NCI-H748 treated with DMSO at 0.1 percent for 48 hours (cell line): ENCODE measurements at regions not wholly inside any gene's neighbourhood (a gene's known extent, or its start where the extent isn't known, plus 50 kb on each side); places are given as distances from the start of the nearest gene placed in this dataset.

ENCODE experiments used
- DNase-seq: peaks from one replicate; lab custom pipeline; 2025; lab: John Stamatoyannopoulos, UW

DNA sequence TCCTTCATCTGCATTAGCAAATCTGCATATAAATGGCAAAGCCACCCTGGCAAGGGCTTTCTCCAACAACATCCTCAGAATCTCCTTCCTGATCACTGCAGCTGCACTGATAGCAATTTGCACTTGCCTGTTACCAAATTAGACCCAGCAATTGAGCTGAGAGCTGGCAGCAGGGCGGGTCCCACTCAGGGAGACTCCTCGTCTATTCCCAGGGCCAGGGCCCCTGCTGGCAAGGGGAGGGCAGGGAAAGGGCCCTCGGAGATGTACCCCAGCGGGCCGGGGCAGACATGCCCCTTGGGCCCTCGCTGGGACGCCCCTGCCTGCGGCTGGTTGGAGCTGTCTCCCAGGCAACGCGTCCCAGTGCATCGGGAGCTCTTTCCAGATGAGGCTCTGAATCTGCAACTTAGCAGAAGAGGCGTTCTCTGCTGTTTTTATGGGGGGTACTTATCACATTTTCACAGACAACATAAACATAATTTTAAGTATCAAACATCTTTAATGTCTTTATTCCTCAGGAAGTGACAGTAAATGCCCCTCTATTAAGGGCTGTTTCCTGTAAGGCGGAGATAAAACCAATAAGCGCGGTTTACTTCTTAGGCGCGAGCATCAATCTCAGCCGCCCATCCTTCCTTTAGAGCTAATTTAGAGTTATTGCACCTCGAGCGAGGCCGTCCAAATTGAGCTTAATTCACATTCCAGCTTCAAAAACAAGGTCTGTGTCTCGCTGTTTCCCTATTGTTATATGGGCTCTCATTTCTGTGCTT is 249.0 kb upstream of the PPP2R2D start:
- peak; percentile 7 for DNase-seq

DNA sequence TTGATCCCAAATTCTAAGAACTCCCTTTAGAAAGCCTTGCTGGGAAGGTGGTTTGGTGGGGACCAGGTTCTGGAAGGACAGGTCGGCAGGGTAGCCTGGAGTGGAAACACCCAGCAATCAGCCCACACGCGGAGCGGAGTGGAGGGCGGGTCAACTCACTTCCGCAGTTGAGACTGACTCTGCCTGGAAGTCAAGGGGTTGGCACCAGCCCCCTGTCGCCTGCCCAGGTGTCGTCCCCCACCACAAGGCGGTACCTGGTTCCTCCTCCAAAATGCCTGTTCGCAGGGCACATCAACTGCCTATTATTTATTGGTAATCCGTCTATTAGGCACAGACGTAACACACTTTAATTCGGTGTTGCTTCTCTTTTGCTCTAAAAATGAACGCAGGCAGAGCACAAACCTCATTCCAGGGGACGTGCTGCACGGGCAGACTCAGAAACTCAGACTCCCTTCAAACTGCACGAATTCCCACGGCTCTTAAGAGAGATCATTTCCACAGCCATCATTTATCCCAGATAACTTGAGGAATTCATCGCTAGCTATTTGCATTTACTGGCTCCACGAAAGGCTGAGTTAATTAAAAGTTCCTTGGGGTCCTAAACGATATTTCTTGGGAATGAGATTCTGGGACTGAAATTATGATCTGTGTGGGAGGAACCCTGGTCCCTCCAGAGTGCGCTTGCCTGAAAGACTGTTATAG is 248.2 kb upstream of the PPP2R2D start:
- peak; percentile 3 for DNase-seq

DNA sequence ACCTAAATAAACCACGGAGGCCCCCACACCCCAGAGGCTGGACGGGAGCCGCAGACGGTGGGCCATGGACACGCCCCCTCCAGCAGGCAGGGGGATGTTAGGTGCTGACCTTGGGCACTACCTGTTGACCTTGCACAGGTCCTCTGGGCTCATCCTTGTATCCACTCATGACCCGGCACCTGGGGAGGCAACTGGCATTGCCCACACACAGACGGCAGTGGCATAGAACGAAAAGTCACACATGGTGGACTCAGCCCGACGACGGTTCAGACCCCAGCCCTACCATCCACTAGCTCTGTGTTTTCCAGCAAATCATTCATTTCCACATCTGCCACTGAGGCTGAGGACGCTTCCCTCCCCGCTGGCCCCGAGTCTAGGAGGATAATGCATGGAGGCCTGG is 247.7 kb upstream of the PPP2R2D start:
- no peak for DNase-seq

DNA sequence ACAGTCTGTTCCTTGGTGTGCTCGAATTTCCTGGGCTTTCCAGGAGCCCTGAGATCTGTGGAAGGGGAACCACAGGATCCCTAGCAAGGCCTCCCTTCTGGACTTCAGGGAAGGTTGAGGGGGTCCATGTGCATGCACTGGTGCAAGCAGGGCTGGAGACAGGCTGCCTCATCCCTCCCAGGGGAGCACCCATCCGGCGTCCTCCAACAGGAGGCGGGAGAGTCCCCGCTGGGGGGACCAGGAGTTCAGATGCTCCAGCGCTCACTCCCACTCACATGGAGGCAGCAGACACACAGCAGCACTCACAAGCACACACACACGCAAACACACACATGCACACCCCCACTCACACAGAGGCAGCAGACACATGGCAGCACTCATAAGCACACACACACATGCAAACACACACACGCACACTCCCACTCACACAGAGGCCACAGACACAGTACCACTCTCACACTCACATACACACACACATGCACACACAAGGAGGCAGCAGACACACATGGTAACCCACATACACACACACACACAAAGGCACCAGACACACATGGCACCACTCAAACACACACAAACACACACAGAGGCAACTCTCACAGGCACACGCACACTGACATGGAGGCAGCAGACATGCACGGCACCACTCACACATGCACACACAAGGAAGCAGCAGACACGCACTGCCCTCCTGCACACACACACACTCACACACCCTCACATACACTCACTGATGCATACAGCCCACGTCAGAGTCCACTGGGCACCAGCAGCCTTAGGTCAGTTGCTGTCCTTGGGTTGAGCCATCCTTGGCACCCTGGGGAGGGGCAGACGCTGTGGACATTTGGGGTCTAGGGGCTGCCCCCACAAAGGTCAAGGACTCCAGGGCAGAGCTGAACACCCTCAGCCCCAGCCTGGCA is 247.0 kb upstream of the PPP2R2D start:
- DNase-seq: no peak

DNA sequence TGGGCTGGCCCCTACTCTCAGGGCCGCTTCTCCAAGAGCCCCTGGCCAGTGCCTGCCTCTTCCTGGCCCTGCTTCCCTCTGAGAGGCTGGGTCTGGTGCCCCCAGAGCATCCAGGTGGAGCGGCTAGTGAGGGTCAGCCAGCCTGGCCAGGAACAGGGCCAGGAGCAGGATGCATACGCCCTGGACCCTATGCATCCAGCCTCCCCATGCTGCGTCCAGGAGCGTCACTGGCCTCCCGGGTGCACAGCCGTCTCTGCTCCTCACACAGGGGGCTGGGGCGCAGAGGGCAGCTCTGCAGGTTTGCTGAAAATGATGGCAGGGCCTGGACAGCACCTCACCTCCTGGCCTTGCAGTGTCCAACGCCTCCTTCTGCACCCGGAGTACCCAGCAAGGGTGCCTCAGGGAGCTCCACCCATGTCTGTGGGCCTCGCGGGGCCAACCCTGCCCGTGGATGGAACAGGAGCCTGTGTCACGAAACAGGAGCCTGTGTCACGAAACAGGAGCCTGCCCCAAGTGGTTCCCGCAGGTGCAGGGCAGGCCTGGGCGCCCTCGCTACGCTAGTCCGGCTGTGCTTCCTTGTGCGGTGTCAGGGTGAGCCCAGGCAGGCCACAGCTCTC is 246.2 kb upstream of the PPP2R2D start:
- DNase-seq: no peak

DNA sequence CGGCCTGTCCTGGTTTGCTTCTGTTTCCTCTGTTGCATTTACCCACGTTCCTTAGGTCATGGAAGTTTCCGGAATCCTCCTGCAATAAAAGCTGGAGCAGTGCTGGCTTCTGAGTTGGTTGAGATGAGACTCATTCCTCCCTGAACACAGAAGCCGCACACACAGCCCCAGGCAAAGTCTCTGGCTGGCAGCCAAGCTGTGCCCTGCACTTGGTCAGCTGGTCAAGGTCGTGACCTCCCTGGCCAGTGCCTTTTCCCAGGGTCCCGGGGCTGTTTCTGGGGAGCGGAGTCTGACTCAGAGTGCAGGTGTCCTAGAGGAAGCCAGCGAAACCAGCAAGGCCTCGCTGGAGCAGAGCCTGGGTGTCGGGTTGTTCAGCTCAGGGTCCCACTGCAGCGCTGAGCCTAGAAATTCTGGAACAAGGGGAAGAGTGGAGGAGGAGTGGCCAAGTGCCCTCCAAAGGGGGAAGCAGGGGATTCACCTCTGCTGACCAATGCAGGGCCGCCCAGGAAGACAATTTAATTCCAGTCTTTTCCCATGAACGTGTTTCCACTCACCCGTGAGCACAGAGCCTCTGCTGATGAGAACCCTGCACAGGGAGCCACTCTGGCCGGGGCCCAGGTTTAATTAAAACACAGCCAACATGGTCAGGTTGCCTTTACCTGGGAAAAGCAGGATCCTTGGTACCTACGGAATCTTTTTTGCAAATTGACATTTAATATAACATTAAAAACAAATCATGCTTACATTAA is 245.5 kb upstream of the PPP2R2D start:
- DNase-seq: no peak

DNA sequence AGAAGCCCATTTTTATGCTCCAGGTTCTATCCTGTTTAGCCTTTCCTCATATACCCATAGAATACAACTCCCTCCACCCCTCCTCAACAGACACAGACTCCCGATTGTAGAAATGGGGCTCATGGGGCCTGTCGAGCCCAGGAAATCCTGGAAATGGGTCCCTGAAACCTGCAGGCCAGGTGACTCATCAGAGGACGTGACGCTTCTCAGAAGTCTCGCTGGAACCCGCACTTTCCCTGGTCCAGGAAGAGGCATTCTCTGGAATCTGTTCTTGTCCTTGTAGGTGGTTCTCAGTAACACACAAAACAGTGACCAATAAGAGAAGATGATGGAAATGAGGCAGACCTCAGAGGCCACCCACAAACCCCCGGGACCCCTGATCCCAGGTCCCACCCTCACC is 244.8 kb upstream of the PPP2R2D start:
- no peak for DNase-seq

DNA sequence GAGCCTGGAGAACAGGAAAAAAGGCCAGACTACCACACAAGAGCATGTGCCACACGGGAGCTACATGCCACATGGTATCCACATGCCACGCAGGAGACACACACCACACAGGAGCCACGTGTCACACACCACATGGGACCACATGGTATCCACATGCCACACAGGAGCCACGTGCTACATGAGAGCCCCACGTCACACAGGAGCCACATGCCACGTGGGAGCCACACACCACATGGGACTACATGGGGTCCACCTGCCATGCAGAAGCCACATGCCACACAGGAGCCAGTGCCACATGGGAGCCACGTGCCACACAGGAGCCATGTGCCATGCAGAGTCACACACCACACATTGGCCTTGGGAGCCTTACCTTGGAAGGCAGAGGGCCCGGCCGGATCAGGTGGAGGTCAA is 244.4 kb upstream of the PPP2R2D start:
- no peak for DNase-seq

DNA sequence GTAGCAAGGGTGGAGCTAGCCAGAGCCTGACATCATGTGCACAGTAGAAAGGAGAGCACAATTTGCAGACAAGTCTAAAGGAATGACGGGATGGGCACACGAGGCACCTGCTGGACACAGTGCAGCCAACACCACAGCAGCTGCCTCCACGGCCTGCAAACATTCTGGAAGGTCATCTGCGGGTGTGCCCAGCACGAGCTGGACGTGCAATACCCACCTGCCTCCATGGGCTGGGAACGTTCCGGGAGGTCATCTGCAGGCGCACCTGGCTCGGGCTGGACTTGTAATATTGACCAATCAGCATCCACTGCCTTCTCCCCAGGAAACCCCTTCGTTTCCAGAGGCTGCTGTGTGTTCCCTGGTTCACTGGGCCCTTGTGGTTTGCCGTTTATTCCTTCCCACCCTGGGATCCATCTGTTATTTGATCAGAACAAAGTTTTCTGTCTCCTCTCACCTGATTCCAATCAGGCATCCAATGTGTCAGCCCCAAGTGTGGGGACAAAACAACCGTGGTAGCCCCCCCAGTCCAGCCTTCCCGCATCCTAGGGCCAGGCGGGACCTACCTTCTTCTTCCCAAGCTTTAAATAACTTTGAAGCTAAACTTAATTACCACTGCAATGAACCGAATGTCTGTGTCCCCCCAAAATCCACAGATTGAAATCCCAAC is 243.4 kb upstream of the PPP2R2D start:
- DNase-seq: no peak

DNA sequence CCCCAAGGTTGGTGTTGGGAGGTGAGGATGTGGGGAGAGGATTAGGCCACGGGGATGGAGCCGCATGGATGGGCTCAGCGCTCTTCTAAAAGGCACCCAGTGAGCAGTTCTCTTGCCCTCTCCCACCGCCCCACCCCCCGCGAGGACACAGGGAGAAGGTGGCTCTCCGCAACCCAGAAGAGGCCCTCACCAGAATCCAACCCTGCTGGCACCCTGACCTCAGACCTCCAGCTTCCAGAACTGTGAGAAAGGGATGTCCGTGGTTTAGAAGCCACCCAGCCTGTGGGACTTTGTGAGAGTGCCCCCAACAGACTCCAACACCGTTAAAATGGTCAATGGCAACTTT is 242.8 kb upstream of the PPP2R2D start:
- DNase-seq: no peak

DNA sequence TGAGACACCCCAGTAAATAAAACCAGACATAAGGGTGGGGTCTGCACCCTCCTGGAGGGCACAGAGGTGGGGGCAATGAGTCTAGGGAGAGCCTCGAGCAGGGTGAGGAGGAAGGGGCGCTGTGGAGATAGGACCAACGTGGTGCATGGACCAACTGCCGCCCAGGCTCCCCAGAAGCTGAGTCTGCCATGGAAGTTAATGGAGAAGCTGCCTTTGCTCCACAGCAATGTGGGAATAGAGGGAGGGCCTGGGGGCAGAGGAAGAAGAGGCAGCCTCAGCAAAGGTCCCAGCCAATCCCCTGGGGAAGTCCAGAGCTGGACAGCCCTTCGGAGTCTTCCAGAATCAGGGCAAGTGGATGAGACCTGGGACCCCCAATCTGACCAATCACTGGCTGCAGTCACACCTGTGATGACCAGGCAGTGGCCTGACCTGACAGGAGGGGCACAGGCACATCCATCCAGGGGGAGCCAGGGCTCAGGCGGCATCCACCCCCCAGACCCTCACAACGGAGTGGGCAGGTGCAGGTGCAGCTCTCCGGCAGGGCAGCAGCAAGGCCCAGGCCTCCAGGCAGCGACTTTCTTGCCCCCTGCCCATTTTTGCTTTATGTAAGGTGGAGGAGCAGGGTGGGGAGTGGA is 242.2 kb upstream of the PPP2R2D start:
- DNase-seq: no peak

DNA sequence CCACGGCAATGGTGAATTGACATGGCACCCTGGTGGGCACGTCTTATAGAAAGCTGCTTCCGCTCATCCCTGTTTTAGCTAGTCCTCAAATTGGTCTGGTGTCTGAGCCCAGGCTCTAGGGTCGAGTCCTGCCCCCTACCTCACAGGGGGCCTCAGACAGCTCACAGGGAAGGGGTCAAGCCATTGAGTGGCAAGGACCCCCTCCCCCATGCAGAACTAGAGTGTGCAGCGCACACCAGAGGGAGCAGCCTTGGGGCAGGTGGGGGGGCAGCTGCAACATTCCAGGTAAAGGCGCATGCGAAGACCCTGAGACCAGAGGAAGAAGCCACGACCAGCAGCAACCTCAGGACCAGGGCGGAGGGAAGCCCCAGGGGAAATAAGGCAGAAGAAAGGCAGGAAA is 240.4 kb upstream of the PPP2R2D start:
- no peak for DNase-seq

DNA sequence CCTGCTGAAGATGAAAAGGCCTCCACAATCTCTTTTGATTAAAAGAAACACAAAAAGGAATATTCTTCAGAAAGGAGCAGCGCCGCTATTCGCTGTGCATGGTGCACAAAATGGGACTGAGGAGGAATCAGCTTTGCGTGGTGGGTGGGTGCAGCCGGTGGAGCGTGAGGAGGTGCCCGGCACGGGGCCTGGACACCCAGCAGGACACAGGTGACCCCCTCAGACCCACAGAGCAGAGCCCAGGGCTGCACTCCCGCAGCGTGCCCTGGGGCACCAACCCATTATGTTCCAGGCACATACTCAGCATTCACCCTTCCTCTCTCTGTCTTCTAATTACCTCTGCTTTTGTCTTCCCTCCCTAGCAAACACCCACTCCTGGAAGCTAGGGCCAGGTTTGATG is 238.0 kb upstream of the PPP2R2D start:
- DNase-seq: no peak

DNA sequence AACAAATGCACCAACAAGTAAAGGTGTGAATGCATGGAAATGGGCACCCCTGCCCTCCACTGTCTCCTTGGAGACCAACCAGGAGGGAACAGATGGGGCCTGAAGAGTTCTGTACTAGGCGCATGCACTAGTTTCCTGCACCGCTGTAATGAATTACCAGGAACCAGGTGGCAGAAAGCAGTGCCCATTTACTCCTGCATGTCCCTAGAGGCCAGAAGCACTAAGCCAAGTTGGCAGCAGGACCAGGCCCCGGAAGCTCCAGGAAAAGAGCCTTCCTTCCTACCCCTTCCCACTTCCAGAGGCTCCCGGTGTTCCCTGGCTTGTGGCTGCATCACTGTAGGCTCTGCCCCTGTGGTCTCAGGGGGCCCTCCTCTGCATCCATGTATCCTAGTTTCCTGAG is 237.5 kb upstream of the PPP2R2D start:
- no peak for DNase-seq

DNA sequence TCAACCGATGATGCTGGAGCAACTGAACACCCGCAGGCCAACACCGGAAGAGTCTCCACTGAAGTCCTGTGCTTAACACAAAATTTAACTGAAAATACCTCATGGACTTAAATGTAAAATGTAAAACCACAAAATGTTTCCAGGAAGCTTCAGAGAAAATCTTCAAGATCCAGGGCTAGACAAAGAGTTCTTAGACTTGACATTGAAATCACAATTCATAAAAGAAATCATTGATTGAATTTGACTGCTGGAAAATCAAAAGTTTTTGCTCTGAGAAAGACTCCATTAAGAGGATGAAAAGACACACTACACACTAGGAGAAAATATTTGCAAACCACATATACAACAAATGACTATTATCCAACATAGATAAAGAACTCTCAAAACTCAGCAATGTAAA is 234.7 kb upstream of the PPP2R2D start:
- no peak for DNase-seq

DNA sequence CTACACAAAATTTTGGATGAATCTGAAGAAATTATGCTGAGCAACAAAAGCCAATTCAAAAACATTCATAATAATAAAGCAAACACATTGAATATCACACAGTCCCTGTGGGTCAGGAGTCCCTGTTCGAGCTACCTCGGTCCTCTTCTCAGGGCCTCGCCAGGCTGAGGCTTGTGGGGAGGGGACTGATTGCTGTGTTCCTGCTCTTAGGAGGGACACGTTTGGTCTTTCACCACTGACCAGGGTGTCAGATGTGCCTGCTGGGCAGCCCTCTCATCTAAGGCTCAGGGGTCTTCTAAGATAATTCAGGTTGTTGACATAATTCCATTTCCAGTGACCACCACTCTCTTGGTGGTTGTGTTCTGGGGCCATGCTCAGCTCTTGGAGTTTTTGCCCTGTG is 233.8 kb upstream of the PPP2R2D start:
- DNase-seq: no peak

DNA sequence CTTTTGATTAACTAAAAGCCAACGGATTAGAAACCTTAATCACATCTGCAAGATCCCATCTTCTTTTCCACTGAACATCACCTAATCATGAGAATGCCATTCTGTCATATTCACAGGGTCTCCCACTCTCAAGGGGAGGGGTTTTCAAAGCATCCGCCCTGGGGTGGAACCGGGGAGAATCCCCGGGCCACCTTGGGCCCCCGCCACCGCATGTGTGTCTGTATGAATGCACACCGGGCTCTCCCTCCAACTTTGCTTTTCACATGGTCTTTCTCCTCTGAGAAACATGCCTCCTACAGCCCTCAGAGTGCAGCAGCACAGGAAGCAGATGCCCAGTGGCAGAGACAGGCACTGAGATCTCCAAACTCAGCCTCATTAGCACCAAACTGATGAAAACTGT is 233.2 kb upstream of the PPP2R2D start:
- no peak for DNase-seq

DNA sequence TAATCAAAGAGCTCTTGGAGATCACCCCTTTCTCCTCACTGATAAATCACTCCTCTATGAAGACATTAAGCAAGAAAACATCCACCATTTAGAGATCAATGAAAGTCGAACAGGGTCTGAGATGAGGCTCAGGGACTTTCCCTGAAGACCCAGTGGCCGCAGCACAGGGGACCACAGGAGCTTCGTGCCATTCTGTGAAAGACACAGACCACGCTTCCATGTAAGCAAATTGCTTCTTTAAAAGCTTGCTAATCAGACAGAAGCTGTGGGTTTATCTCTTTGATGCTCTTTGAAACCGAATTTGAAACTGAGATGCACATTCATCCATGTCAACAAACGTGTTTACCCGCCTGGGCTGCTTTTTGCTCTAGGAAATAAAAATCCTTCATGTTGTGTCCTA is 231.9 kb upstream of the PPP2R2D start:
- DNase-seq: no peak

DNA sequence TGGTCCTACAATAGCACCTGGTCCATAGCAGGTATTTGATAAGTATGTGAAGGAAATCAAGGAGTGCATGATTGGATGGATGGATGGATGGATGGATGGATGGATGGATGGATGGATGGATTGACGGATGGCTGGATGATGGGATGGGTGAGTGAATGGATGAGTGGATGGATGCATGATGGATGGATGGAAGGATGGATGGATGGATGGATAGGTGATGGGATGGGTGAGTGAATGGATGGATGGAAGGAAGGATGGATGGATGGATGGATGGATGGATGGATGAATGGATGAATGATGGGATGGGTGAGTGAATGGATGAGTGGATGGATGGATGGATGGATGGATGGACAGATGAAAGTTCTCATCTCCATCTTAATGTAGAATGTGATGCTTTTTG is 231.0 kb upstream of the PPP2R2D start:
- DNase-seq: no peak

DNA sequence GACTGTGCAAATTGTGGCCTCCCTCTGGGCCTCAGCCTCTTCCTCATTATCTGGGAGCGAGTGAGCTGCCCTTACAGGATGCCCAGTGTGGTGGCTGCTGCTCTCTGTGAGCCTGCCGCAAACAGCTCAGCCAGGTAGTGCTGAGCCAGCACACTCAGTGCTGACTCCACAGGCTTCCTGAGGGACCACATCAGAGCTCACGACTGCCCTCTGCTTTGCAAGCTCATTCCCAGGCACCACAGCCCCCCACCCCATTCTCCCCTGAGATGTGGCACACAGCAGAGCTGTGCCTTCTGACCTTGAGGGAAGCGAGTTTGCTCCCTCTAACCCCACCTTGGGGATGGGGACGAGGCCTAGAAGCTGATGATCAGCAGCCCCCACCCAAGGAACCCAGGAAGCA is 230.5 kb upstream of the PPP2R2D start:
- no peak for DNase-seq

DNA sequence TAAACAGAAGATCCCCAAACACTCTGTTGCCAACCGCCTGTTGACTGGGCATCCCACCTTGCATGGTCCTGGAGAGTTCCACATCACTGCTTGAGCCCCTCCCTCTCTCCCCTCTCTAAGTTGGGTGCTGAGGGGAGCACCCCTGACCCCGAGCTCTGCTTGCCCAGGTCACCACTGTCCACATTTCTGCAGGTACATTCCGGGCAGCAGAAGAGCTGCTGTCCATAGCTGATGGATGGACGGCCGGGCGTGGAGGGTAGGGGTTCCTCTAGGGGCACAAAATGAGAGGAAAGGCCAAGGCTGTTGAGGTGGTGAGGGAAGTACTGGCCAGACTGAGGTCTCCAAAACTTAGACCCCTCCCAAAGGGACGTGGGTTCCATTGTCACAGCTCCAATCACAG is 227.4 kb upstream of the PPP2R2D start:
- DNase-seq: no peak
